Smooth muscle cell (in vitro differentiated cells): ENCODE measurements at regions not wholly inside any gene's neighbourhood (a gene's known extent, or its start where the extent isn't known, plus 50 kb on each side); places are given as distances from the start of the nearest gene placed in this dataset.

Source experiments
- DNase-seq: peaks from one replicate; lab custom pipeline; 2025; ENCODE audit not compliant: unreplicated experiment; lab: John Stamatoyannopoulos, UW
- H2AFZ ChIP-seq: fragments of 200-600 bp; sonication (generic); 2 replicates; pipeline ENCODE4 v1.6.0; 2016; ENCODE audit warnings: antibody characterized with exemption, low read depth, mild to moderate bottlenecking
- H3F3A ChIP-seq: fragments of 200-600 bp; sonication (generic); 2 replicates; pipeline ENCODE4 v1.6.0; 2017; ENCODE audit warnings: antibody characterized with exemption, low read depth
- H3K27ac ChIP-seq: fragments of 200-600 bp; sonication (generic); 2 replicates; pipeline ENCODE4 v1.5.1; 2016; ENCODE audit warnings: low read depth, mild to moderate bottlenecking
- H3K27me3 ChIP-seq: fragments of 200-600 bp; sonication (generic); 2 replicates; pipeline ENCODE4 v1.6.1; 2016; ENCODE audit warnings: low read depth, mild to moderate bottlenecking
- H3K36me3 ChIP-seq: fragments of 200-600 bp; sonication (generic); 2 replicates; pipeline ENCODE4 v1.5.1; 2016; ENCODE audit warnings: low read depth
- H3K4me1 ChIP-seq: fragments of 200-600 bp; sonication (generic); 2 replicates; pipeline ENCODE4 v1.5.1; 2016; ENCODE audit warnings: low read depth
- H3K4me2 ChIP-seq: fragments of 200-600 bp; sonication (generic); 2 replicates; pipeline ENCODE4 v1.6.0; 2016; ENCODE audit warnings: mild to moderate bottlenecking
- H3K4me3 ChIP-seq: fragments of 200-600 bp; sonication (generic); 2 replicates; pipeline ENCODE4 v1.5.1; 2016; ENCODE audit warnings: mild to moderate bottlenecking
- H3K79me2 ChIP-seq: fragments of 200-600 bp; sonication (generic); 2 replicates; pipeline ENCODE4 v1.6.0; 2016; ENCODE audit warnings: low read depth, mild to moderate bottlenecking
- H3K9ac ChIP-seq: fragments of 200-600 bp; sonication (generic); 2 replicates; pipeline ENCODE4 v1.6.0; 2016; ENCODE audit warnings: low read depth
- H3K9me3 ChIP-seq: fragments of 200-600 bp; sonication (generic); replicated peaks from 2 replicates; pipeline ENCODE4 v1.5.1; 2016; ENCODE audit warnings: low read depth
- H4K20me1 ChIP-seq: fragments of 200-600 bp; sonication (generic); 2 replicates; pipeline ENCODE4 v1.6.0; 2016; ENCODE audit warnings: low read depth
- WGBS: methylation state at CpG from one replicate; pipeline ENCODE4 v1.1.7; 2016; ENCODE audit warnings: low lambda C conversion rate; 5-methylcytosine and 5-hydroxymethylcytosine counted together
- TF ChIP-seq, protein P1 (sequence below): fragments of 200-600 bp; sonication (generic); IDR thresholded peaks from 2 replicates; pipeline ENCODE4 v1.5.1; 2017; ENCODE audit warnings: borderline replicate concordance, mild to moderate bottlenecking, antibody characterized with exemption; ENCODE audit not compliant: insufficient read depth, poor library complexity, severe bottlenecking

DNA sequence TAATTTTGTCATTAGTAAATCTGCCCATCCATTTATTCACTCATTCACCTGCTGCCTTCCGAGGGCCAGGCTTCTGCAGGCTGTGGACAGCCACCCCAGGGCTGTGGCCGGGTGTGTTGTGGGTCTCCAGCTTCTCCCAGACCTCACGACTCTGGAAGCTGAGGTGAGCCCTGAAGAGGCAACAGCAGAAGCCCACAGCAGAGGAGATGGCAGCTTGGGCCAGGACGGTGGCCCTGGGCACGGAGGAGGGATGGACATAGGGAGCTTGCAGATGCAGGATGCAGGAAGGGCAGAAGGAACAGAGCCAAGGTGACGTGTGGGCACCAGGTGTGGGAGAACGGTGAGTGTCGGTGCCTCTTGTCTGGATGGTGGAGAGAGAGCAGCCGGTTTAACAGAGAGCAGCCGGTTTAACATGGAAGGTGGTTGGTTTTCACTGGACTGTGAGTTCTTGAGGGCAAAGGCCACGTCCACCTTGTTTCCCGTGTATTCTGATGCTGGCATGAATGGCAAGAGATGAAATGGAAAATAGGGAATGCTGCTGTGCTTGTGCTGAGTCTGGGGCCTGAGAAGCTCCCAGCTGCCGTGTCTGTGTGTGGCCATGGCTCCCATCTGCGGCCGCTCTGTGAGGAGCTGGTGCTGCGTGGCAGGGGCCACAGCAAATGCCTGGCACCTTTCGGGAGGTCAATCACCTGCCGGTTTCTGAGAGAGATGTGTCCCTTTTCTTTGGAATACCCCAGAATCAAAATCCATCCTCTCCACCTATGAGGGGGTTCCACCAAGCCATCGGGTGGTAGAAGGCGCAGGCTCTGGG lies 669.9 kb downstream of the BRD1 start:
- Histone ChIP-seq H4K20me1 (no peaks in the 10 kb centered on the region), H3K4me1 (no peaks in the 10 kb centered on the region), H3K9ac (no peak overlapping the region), H2AFZ (no peak overlapping the region), H3K79me2 (no peaks in the 10 kb centered on the region), H3K27me3 (no peaks in the 10 kb centered on the region), H3K27ac (no peak overlapping the region), H3K36me3 (no peaks in the 10 kb centered on the region), H3K4me2 (no peak overlapping the region), H3K9me3 (no peaks in the 10 kb centered on the region), H3K4me3 (no peak overlapping the region), H3F3A (no peaks in the 10 kb centered on the region)
- 88% methylated on average over 20 of the region's 20 CpGs for WGBS
- DNase-seq: no peak
- TF ChIP-seq, protein P1, sequence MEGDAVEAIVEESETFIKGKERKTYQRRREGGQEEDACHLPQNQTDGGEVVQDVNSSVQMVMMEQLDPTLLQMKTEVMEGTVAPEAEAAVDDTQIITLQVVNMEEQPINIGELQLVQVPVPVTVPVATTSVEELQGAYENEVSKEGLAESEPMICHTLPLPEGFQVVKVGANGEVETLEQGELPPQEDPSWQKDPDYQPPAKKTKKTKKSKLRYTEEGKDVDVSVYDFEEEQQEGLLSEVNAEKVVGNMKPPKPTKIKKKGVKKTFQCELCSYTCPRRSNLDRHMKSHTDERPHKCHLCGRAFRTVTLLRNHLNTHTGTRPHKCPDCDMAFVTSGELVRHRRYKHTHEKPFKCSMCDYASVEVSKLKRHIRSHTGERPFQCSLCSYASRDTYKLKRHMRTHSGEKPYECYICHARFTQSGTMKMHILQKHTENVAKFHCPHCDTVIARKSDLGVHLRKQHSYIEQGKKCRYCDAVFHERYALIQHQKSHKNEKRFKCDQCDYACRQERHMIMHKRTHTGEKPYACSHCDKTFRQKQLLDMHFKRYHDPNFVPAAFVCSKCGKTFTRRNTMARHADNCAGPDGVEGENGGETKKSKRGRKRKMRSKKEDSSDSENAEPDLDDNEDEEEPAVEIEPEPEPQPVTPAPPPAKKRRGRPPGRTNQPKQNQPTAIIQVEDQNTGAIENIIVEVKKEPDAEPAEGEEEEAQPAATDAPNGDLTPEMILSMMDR: no peak

DNA sequence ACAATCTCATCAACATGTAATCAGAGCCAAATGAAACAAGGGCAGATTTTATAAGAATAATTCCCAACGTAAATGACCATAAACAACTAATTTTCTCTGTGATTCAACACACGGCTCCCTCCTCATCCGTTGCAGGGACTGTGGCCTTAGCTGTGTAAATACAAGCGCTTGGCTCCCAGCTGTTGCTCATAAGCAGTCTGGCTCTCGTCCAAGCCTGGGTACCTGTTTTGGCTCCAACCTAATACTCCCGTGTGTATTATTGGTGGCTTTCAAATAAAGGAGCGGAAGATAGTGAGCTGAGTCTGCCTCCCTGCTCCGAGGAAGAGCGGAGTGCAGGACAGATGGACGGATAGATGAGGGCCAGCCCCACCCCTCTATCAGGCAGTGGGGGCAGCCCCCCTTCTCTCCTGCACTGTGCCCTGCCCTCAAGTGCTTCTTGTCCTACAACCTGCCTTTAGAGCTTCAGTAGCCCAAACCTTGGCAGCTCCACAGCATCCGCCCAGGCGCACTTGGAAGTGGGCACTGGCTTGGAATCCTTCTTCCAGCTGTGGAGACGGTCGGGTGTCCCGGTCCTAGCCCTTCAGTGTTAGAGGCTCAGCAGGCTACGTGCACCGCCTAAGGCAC lies 670.9 kb downstream of the BRD1 start:
- TF ChIP-seq, protein P1: no peak
- no peaks in the 10 kb centered on the region for H3K27me3 ChIP-seq
- DNase-seq: no peak

DNA sequence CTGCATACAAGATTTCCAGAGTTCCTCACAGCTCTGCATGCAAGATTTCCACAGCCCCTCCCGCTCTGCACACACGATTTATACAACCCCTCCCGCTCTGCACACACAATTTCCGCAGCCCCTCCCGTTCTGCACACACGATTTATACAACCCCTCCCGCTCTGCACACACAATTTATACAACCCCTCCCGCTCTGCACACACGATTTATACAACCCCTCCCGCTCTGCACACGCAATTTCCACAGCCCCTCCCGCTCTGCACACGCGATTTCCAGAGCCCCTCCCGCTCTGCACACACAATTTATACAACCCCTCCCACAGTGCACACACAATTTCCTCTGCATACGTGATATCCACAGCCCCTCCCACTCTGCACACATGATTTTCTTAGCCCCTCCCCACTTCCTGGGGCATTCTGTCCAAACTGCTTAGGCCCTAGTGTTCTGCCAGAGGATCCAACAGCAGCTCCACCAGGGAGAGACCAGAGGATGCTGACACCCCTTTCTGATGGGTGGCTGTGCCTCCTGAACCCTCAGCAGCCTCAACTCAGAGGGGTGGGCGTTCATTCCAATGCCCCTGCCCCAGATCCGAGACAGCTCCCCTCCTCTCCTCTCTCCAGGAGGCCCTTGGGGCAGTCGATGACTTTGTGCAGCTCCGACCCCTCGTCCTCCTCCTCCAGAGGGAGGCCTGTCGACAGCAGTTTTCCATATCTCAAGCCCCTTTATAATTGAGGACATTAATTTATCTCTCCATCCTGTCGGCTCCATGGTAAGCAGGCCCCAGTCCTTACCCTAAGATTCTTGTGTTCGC lies 671.7 kb downstream of the BRD1 start:
- Histone ChIP-seq H3K27ac (no peak overlapping the region), H3K4me1 (no peaks in the 10 kb centered on the region), H3K27me3 (no peaks in the 10 kb centered on the region), H3K9me3 (no peaks in the 10 kb centered on the region), H3K36me3 (no peaks in the 10 kb centered on the region), H3K9ac (no peak overlapping the region), H4K20me1 (no peaks in the 10 kb centered on the region), H3K4me2 (no peak overlapping the region), H3K4me3 (no peak overlapping the region), H3K79me2 (no peaks in the 10 kb centered on the region), H3F3A (no peaks in the 10 kb centered on the region), H2AFZ (no peak overlapping the region)
- TF ChIP-seq, protein P1: no peak
- WGBS: 75% methylated on average over 17 of the region's 24 CpGs
- DNase-seq: no peak

More for the DNA sequence above, 670.9 kb downstream of the BRD1 start:
- no peaks in the 10 kb centered on the region for H3F3A ChIP-seq
- H3K79me2 ChIP-seq: no peaks in the 10 kb centered on the region
- H3K9me3 ChIP-seq: no peaks in the 10 kb centered on the region
- 89% methylated on average over 17 of the region's 17 CpGs for WGBS
- H3K27ac ChIP-seq: no peak overlapping the region
- H2AFZ ChIP-seq: no peak overlapping the region
- no peaks in the 10 kb centered on the region for H3K4me1 ChIP-seq
- H3K4me2 ChIP-seq: no peak overlapping the region
- no peaks in the 10 kb centered on the region for H3K36me3 ChIP-seq
- no peak overlapping the region for H3K9ac ChIP-seq
- H3K4me3 ChIP-seq: no peak overlapping the region
- H4K20me1 ChIP-seq: no peaks in the 10 kb centered on the region
